ENCODE measurements at regions not wholly inside any gene's neighbourhood (a gene's known extent, or its start where the extent isn't known, plus 50 kb on each side); places are given as distances from the start of the nearest gene placed in this dataset.
A peak's percentile ranks its signal among the peaks of the same experiment; 100 is the strongest.
"Not testable (repeated sequence)": the region's sequence is repeated elsewhere in the genome, so short reads cannot be mapped to it uniquely, and the experiment has no call there.

DNA sequence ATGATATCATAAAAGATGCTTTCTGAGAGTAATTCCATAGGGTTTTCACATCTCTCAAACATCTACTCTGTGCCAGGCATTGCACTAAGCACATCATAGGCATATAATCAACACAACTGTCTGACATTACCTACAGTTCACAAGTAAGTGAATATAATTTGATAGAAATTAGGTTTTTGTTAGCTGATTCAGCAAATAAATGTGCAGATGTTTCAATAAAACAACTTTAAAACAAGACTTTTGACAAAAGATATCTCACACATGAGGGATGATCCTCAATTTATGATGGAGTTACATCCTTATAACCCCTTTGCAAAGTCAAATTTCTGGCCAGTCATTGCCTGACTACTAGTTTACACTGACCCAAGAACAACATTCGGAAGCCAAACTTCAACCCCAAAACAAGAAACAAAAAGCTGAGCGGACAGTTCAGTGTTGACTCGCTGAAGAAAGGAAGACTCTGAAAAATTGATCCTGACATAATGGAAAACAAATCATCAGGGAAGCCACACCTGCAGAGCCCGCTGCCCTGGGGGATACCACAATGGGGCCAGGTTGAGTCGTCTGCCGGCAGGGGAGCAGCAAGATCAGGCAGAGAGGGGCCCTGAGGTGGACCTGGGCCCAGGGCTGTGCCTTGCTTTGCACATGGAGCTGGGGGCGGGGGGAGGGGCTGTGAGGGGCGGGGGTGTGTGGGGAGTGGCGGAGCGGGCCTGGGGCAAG is 739.2 kb upstream of the GJE1 start:
- no peak for DNase-seq (ENCODE audit: low read depth)

GRCh38 chr6:141391135-141391534 is 741.6 kb upstream of the GJE1 start:
- not testable (repeated sequence) for DNase-seq (ENCODE audit: low read depth)

- DNase-seq (ENCODE audit: low read depth), result no peak
Measured at GRCh38 chr6:141388666-141389065, 744.1 kb upstream of the GJE1 start.

DNA sequence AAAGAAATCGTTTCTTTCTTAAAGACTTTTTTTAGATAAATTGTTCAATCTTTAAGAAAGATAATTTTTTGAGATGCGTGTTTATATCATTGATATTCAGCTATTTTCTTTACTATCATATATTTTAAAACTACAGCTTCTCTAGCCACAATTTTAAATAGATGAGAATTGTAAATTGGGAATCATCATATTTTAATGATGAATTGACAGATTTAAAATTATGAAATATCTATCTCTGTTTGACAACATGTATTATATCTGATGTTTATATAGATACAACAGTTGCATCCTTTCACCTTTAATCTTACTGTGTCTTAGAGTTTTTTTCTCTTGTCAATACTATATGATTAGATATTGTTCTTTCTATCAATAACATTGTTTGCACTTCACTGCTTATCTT is 762.3 kb upstream of the GJE1 start:
- DNase-seq (ENCODE audit: low read depth), result no peak

- DNase-seq (ENCODE audit: low read depth), result not testable (repeated sequence)
Measured at GRCh38 chr6:141366796-141367195, 765.9 kb upstream of the GJE1 start.

DNA sequence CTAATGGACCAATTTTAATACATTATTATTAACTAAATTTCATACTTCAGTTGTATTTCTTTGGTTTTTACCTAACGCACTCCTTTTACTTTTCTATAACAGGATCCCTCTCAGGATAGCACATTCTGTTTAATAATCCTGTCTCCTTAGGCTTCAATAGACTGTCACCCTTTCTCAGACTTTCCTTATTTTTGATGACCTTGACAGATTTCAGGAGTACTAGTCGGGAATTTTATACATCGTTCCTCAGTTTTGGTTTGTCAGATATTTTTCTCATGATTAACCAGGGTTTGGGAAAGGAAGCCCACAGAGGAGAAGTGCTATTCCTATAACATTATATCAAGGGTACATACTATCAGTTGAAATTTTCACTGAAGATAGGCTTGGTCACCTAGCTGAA is 768.0 kb upstream of the GJE1 start:
- no peak for DNase-seq (ENCODE audit: low read depth)

DNA sequence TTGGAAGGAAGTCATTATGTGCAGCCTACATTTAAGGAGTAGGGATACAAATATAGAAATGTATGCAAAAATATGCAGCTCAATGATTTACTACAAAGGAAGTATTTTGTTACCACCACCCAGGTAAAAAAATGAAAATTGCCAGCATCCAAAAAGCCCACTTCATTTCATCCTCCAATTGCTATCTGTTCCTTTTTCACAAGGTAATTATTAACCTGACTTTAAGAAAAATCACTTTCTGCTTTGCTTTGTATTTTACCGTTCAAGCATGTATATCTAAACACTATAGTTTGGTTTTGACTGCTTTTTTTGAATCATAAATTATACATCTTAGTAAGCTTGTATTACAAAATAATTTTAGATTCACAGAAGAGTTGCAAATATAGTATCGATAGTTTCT is 768.5 kb upstream of the GJE1 start:
- no peak for DNase-seq (ENCODE audit: low read depth)

DNA sequence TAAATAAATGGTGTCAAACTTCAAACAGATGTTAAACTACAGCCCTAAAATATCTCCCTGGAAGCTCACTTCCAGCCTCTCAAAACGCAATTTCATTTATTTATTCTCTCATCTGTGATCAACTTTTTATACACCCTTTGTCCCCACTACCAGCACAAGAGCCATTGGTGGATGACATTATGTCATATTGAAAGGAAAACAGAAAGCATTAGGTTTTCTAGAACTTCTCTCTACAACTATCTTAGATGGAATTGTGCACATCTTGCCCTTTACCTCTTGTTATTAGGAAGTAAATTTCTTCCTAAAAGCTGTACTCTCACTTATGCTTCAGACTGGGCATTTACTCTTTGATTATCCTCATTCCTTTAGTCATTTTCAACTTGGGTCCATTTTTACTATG is 771.2 kb upstream of the GJE1 start:
- DNase-seq (ENCODE audit: low read depth), result no peak

DNA sequence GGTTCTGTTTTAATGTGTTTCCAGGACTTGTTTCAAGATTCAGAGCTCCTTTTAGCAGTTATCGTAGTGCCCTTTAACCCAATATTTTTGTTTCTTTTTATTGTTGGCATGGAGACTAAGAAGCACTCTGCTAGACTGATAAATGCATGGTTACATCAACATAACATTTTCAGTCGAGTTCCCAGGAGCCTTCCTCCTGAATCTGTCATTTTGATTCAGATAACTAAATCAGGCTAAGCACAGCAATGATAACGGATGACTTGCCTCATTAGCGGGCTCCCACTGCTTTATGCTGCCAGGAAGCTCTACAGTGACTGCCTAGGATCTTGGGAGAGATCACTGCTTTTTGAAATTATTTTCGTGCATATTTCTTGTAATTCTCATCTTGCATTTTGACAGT is 772.8 kb upstream of the GJE1 start:
- DNase-seq (ENCODE audit: low read depth), result peak; percentile 1

- DNase-seq (ENCODE audit: low read depth), result peak; percentile 12
Measured at GRCh38 chr6:141354191-141354955, 778.4 kb upstream of the GJE1 start.

- no peak for DNase-seq (ENCODE audit: low read depth)
Measured at GRCh38 chr6:141351721-141352120, 781.0 kb upstream of the GJE1 start.

GRCh38 chr6:141349710-141350109 is 783.0 kb upstream of the GJE1 start:
- no peak for DNase-seq (ENCODE audit: low read depth)

- DNase-seq (ENCODE audit: low read depth), result no peak
Measured at GRCh38 chr6:141347906-141348492, 784.7 kb upstream of the GJE1 start.

DNA sequence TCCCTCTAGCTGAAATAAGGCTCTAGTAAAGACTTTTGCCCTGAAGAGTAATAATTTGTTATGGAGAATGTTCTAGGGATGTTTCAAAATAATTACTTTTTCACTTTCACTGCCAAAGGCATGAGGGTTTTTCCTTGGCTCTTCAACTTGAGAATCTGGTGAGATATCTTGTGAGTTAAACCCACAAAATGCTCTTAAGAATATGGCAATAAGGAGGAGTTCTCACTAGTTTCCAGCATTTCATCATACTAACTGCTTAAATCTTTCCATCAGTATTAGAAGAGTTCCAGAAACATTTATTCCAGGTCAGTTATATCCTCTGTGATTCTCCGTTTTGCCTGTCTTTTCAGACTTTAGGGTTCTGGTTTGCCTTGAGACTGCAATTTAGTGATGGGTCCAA is 785.6 kb upstream of the GJE1 start:
- no peak for DNase-seq (ENCODE audit: low read depth)

- DNase-seq (ENCODE audit: low read depth), result no peak
Measured at GRCh38 chr6:141346535-141346934, 786.2 kb upstream of the GJE1 start.

- no peak for DNase-seq (ENCODE audit: low read depth)
Measured at GRCh38 chr6:141337191-141337590, 795.5 kb upstream of the GJE1 start.

GRCh38 chr6:141335477-141336273 is 797.0 kb upstream of the GJE1 start:
- no peak for DNase-seq (ENCODE audit: low read depth)

DNA sequence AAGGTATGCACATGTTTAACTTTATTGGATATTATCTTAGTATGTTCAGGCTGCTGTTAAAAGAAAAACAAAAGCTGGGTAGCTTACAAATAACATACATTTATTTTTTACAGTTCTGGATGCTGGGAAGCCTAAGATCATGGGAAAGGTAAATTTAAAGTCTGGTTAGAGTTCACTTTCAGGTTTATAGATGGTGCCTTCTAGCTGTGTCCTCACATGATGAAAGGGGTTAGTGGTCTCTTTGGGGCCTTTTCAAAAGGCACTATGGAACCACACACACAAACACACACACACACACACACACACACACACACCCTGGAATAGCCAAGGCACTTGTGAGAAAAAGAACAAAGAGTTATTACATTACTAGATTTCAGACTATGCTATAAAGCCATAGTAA is 805.8 kb upstream of the GJE1 start:
- no peak for DNase-seq (ENCODE audit: low read depth)

- peak; percentile 94 for DNase-seq (ENCODE audit: low read depth)
Measured at GRCh38 chr6:141326426-141326825, 806.3 kb upstream of the GJE1 start.

DNA sequence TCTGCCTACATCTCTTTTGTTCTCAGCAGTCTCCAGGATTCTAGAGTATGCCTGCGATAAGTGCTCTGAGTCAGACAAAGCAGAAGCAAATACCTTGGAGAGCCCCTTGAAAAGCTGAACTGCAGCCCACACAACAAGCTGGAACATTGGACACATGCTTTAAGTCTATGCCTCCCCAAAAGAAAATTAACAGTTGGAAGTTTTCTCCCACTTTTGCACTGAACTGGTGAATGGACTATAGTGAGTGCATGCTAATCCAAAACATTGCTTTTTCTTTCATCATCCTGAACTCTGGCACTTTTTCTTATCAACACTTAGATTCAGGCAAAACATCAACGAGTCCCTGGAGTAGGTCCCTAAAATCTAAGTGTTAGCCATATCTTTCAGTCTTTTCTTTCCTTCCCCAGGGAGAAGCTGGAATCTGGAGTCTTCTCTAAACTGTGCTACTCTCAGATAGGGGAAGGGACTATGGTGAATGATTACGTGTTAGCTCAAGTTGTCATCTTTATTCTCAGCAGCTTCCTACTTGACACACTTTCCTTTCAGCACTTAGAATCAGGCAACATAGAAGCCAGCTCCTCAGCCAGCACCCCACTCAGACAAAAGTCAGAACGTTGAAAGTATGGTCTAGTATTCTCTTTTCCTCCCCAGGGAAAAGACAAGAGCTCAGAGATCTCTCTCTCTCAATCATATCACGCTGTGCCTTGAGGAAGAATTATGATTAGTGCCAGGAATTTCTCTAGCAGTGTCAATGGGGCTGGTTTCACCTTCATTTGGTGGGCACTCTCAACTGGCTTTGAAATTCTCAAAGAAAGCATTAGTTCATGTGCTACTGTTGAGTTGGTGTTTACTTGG is 811.0 kb upstream of the GJE1 start:
- peak; percentile 59 for DNase-seq (ENCODE audit: low read depth)

GRCh38 chr6:141316236-141316635 is 816.5 kb upstream of the GJE1 start:
- DNase-seq (ENCODE audit: low read depth), result no peak

- DNase-seq (ENCODE audit: low read depth), result no peak
Measured at GRCh38 chr6:141313986-141314385, 818.7 kb upstream of the GJE1 start.
